HEK293 (cell line): ENCODE measurements at regions not wholly inside any gene's neighbourhood (a gene's known extent, or its start where the extent isn't known, plus 50 kb on each side); places are given as distances from the start of the nearest gene placed in this dataset.

Experiments
- CTCF ChIA-PET: fragments of 350-600 bp; formaldehyde crosslinking; extraction: SDS; loops from one replicate; lab custom pipeline; 2021; ENCODE audit warnings: antibody characterized with exemption; lab: Yijun Ruan, JAX
- POLR2A ChIA-PET: fragments of 300-600 bp; formaldehyde crosslinking; extraction: SDS; loops from one replicate; lab custom pipeline; 2020; ENCODE audit warnings: antibody characterized with exemption, inconsistent platforms; lab: Yijun Ruan, JAX
- H3K27ac ChIP-seq: fragments of 200-500 bp; sonication (Bioruptor generic); 2 replicates; pipeline ENCODE4 v1.5.1; 2014; ENCODE audit warnings: low read depth, low read length, control low read depth, inconsistent platforms; ENCODE audit errors: extremely low read depth
- H3K36me3 ChIP-seq, 2 experiments: fragments of 200-500 bp in 1 of 2; sonication (Bioruptor generic) in 1 of 2; 1 replicate in 1 of 2; 2 replicates in 1 of 2; pipeline ENCODE4 v1.5.1; 2014 to 2017; ENCODE audit warnings: inconsistent platforms in 2 of 2, low read length in 2 of 2; ENCODE audit not compliant: control insufficient read depth in 2 of 2, insufficient read depth in 1 of 2
- H3K4me1 ChIP-seq: fragments of 200-500 bp; sonication (Bioruptor generic); 2 replicates; pipeline ENCODE4 v1.5.1; 2014; ENCODE audit warnings: mild to moderate bottlenecking, low read length, inconsistent platforms; ENCODE audit not compliant: control insufficient read depth, insufficient read depth
- H3K4me3 ChIP-seq: 2 replicates; pipeline ENCODE4 v1.5.1; 2011; ENCODE audit warnings: low read depth, mild to moderate bottlenecking, control low read depth, low read length, moderate library complexity
- H3K9me3 ChIP-seq: fragments of 200-500 bp; sonication (Bioruptor generic); 2 replicates; pipeline ENCODE4 v1.5.1; 2014; ENCODE audit warnings: low read depth, low read length, inconsistent platforms; ENCODE audit not compliant: control insufficient read depth, insufficient read depth
- RBAK ChIP-seq: fragments of 450-650 bp; formaldehyde crosslinking; IDR thresholded peaks from 2 replicates; pipeline ENCODE4 v1.5.1; 2016; ENCODE audit warnings: missing biosample characterization, missing genetic modification characterization
- ZNF10 ChIP-seq: fragments of 450-650 bp; formaldehyde crosslinking; IDR thresholded peaks from 2 replicates; pipeline ENCODE4 v1.5.1; 2017; ENCODE audit warnings: missing biosample characterization, missing genetic modification characterization
- ZNF175 ChIP-seq: fragments of 450-650 bp; formaldehyde crosslinking; IDR thresholded peaks from 2 replicates; pipeline ENCODE4 v1.5.1; 2016; ENCODE audit warnings: missing biosample characterization, missing genetic modification characterization
- ZNF354C ChIP-seq: fragments of 450-650 bp; formaldehyde crosslinking; IDR thresholded peaks from 2 replicates; pipeline ENCODE4 v1.5.1; 2016; ENCODE audit warnings: missing biosample characterization, missing genetic modification characterization, low read depth, borderline replicate concordance
- ZNF501 ChIP-seq: fragments of 450-650 bp; formaldehyde crosslinking; IDR thresholded peaks from 2 replicates; pipeline ENCODE4 v1.5.1; 2016; ENCODE audit warnings: missing biosample characterization, missing genetic modification characterization
- ZNF660 ChIP-seq: fragments of 450-650 bp; IDR thresholded peaks from 2 replicates; pipeline ENCODE4 v1.5.1; 2018; ENCODE audit warnings: missing biosample characterization, mild to moderate bottlenecking, missing genetic modification characterization
- ZNF768 ChIP-seq: fragments of 450-650 bp; formaldehyde crosslinking; IDR thresholded peaks from 2 replicates; pipeline ENCODE4 v1.5.1; 2018; ENCODE audit warnings: missing biosample characterization, mild to moderate bottlenecking, missing genetic modification characterization
- TF ChIP-seq, protein P1 (sequence below): fragments of 450-650 bp; formaldehyde crosslinking; IDR thresholded peaks from 2 replicates; pipeline ENCODE4 v1.5.1; 2016; ENCODE audit warnings: missing biosample characterization, missing genetic modification characterization
- TF ChIP-seq, protein P2 (sequence below): fragments of 450-650 bp; formaldehyde crosslinking; IDR thresholded peaks from 2 replicates; pipeline ENCODE4 v1.5.1; 2016; ENCODE audit warnings: missing biosample characterization, missing genetic modification characterization
- TF ChIP-seq, protein P3 (sequence below): fragments of 450-650 bp; IDR thresholded peaks from 2 replicates; pipeline ENCODE4 v1.5.1; 2018; ENCODE audit warnings: missing biosample characterization, mild to moderate bottlenecking, missing genetic modification characterization
- TF ChIP-seq, protein P4 (sequence below): fragments of 450-650 bp; formaldehyde crosslinking; IDR thresholded peaks from 2 replicates; pipeline ENCODE4 v1.5.1; 2016; ENCODE audit warnings: missing biosample characterization, missing genetic modification characterization
- TF ChIP-seq, protein P5 (sequence below): fragments of 450-650 bp; formaldehyde crosslinking; IDR thresholded peaks from 2 replicates; pipeline ENCODE4 v1.5.1; 2016; ENCODE audit warnings: missing biosample characterization, missing genetic modification characterization
- TF ChIP-seq, protein P6 (sequence below): fragments of 450-650 bp; formaldehyde crosslinking; IDR thresholded peaks from 2 replicates; pipeline ENCODE4 v1.5.1; 2017; ENCODE audit warnings: missing biosample characterization, missing genetic modification characterization
- TF ChIP-seq, protein P7 (sequence below): fragments of 450-650 bp; formaldehyde crosslinking; optimal IDR thresholded peaks from 2 replicates; pipeline ENCODE3; 2016; ENCODE audit warnings: missing biosample characterization, mild to moderate bottlenecking, missing genetic modification characterization

DNA sequence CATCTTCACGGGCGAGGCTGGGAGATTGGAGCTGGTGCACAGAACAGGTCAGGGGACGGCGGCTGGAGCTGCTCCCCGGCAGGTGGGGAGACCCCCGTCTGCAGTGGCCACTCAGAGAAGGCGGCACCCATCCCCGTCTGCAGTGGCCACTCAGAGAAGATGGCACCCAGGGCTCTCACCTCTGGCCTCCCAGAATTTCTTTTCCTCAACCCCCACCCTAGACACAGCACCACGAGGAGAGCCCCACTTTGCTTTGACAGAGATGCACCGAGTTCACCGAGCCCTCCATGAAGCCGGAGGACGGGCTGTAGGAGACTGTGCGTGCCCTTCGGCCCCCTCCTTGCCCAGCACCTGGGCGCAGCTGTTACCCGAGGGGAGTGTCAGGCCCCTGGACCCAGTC, 201.6 kb upstream of the SALL3 start:
- ChIA-PET POLR2A (no interaction called here), CTCF (no interaction called here)
- no peak overlapping the region for H3K27ac ChIP-seq
- TF ChIP-seq RBAK (tag by site-specific recombination) (no peak), ZNF501 (tag by site-specific recombination) (no peak), ZNF660 (tag by site-specific recombination) (no peak), ZNF768 (no peak), ZNF10 (tag by site-specific recombination) (no peak), ZNF354C (tag by site-specific recombination) (no peak), ZNF175 (tag by site-specific recombination) (no peak)
- TF ChIP-seq, protein P1, sequence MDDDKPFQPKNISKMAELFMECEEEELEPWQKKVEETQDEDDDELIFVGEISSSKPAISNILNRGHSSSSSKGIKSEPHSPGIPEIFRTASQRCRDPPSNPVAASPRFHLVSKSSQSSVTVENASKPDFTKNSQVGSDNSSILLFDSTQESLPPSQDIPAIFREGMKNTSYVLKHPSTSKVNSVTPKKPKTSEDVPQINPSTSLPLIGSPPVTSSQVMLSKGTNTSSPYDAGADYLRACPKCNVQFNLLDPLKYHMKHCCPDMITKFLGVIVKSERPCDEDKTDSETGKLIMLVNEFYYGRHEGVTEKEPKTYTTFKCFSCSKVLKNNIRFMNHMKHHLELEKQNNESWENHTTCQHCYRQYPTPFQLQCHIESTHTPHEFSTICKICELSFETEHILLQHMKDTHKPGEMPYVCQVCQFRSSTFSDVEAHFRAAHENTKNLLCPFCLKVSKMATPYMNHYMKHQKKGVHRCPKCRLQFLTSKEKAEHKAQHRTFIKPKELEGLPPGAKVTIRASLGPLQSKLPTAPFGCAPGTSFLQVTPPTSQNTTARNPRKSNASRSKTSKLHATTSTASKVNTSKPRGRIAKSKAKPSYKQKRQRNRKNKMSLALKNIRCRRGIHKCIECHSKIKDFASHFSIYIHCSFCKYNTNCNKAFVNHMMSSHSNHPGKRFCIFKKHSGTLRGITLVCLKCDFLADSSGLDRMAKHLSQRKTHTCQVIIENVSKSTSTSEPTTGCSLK, result no peak
- TF ChIP-seq, protein P2, sequence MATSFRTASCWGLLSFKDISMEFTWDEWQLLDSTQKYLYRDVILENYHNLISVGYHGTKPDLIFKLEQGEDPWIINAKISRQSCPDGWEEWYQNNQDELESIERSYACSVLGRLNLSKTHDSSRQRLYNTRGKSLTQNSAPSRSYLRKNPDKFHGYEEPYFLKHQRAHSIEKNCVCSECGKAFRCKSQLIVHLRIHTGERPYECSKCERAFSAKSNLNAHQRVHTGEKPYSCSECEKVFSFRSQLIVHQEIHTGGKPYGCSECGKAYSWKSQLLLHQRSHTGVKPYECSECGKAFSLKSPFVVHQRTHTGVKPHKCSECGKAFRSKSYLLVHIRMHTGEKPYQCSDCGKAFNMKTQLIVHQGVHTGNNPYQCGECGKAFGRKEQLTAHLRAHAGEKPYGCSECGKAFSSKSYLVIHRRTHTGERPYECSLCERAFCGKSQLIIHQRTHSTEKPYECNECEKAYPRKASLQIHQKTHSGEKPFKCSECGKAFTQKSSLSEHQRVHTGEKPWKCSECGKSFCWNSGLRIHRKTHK (tag by site-specific recombination), result no peak
- TF ChIP-seq, protein P3, sequence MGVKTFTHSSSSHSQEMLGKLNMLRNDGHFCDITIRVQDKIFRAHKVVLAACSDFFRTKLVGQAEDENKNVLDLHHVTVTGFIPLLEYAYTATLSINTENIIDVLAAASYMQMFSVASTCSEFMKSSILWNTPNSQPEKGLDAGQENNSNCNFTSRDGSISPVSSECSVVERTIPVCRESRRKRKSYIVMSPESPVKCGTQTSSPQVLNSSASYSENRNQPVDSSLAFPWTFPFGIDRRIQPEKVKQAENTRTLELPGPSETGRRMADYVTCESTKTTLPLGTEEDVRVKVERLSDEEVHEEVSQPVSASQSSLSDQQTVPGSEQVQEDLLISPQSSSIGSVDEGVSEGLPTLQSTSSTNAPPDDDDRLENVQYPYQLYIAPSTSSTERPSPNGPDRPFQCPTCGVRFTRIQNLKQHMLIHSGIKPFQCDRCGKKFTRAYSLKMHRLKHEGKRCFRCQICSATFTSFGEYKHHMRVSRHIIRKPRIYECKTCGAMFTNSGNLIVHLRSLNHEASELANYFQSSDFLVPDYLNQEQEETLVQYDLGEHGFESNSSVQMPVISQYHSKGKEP, result no peak
- TF ChIP-seq, protein P4, sequence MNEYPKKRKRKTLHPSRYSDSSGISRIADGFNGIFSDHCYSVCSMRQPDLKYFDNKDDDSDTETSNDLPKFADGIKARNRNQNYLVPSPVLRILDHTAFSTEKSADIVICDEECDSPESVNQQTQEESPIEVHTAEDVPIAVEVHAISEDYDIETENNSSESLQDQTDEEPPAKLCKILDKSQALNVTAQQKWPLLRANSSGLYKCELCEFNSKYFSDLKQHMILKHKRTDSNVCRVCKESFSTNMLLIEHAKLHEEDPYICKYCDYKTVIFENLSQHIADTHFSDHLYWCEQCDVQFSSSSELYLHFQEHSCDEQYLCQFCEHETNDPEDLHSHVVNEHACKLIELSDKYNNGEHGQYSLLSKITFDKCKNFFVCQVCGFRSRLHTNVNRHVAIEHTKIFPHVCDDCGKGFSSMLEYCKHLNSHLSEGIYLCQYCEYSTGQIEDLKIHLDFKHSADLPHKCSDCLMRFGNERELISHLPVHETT, result no peak
- TF ChIP-seq, protein P5, sequence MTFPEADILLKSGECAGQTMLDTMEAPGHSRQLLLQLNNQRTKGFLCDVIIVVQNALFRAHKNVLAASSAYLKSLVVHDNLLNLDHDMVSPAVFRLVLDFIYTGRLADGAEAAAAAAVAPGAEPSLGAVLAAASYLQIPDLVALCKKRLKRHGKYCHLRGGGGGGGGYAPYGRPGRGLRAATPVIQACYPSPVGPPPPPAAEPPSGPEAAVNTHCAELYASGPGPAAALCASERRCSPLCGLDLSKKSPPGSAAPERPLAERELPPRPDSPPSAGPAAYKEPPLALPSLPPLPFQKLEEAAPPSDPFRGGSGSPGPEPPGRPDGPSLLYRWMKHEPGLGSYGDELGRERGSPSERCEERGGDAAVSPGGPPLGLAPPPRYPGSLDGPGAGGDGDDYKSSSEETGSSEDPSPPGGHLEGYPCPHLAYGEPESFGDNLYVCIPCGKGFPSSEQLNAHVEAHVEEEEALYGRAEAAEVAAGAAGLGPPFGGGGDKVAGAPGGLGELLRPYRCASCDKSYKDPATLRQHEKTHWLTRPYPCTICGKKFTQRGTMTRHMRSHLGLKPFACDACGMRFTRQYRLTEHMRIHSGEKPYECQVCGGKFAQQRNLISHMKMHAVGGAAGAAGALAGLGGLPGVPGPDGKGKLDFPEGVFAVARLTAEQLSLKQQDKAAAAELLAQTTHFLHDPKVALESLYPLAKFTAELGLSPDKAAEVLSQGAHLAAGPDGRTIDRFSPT (tag by site-specific recombination), result no peak
- TF ChIP-seq, protein P6, sequence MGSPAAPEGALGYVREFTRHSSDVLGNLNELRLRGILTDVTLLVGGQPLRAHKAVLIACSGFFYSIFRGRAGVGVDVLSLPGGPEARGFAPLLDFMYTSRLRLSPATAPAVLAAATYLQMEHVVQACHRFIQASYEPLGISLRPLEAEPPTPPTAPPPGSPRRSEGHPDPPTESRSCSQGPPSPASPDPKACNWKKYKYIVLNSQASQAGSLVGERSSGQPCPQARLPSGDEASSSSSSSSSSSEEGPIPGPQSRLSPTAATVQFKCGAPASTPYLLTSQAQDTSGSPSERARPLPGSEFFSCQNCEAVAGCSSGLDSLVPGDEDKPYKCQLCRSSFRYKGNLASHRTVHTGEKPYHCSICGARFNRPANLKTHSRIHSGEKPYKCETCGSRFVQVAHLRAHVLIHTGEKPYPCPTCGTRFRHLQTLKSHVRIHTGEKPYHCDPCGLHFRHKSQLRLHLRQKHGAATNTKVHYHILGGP, result no peak
- TF ChIP-seq, protein P7, sequence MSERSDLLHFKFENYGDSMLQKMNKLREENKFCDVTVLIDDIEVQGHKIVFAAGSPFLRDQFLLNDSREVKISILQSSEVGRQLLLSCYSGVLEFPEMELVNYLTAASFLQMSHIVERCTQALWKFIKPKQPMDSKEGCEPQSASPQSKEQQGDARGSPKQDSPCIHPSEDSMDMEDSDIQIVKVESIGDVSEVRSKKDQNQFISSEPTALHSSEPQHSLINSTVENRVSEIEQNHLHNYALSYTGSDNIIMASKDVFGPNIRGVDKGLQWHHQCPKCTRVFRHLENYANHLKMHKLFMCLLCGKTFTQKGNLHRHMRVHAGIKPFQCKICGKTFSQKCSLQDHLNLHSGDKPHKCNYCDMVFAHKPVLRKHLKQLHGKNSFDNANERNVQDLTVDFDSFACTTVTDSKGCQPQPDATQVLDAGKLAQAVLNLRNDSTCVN, result no peak
- H3K4me3 ChIP-seq, result no peak overlapping the region
- H3K36me3 ChIP-seq, result no peaks in the 10 kb centered on the region
- H3K9me3 ChIP-seq, result no peaks in the 10 kb centered on the region
- H3K4me1 ChIP-seq, result no peaks in the 10 kb centered on the region
